ENCODE measurements at regions not wholly inside any gene's neighbourhood (a gene's known extent, or its start where the extent isn't known, plus 50 kb on each side); places are given as distances from the start of the nearest gene placed in this dataset.

DNA sequence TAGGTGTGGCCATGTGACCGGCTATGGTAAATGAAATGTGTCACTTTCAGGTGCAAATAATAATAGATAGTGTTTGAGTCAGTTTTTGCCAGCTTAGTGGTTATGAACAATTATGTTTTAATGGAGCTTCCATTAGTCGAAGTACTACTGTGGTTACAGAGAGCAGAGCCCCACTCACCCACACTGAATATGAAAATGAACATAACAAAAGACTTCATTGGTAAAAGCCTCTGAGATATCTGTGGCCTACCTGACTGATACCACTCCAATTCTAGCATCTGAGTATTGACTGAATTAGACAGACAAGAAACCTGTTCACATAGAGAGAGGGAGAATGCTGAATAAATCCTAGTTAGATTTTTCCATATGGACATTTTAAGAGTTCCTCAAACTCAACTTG, 405.6 kb downstream of the BRINP1 start:
- peaks cover 3% of the 10 kb centered on the region for H3K9me3 ChIP-seq (ENCODE audit: control insufficient read depth, insufficient read depth, low read length)
- TF ChIP-seq, protein P1, sequence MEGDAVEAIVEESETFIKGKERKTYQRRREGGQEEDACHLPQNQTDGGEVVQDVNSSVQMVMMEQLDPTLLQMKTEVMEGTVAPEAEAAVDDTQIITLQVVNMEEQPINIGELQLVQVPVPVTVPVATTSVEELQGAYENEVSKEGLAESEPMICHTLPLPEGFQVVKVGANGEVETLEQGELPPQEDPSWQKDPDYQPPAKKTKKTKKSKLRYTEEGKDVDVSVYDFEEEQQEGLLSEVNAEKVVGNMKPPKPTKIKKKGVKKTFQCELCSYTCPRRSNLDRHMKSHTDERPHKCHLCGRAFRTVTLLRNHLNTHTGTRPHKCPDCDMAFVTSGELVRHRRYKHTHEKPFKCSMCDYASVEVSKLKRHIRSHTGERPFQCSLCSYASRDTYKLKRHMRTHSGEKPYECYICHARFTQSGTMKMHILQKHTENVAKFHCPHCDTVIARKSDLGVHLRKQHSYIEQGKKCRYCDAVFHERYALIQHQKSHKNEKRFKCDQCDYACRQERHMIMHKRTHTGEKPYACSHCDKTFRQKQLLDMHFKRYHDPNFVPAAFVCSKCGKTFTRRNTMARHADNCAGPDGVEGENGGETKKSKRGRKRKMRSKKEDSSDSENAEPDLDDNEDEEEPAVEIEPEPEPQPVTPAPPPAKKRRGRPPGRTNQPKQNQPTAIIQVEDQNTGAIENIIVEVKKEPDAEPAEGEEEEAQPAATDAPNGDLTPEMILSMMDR (IDR thresholded peaks at IDR 0.05; ENCODE audit: low read depth, low read length) = no peak
- ChIA-PET CTCF (no interaction called here), POLR2A (no interaction called here)
- H3K27ac ChIP-seq (ENCODE audit: low read depth, low read length) = no peak overlapping the region
- H3K27me3 ChIP-seq (ENCODE audit: control insufficient read depth, insufficient read depth, low read length) = no peaks in the 10 kb centered on the region
- no peak for DNase-seq (ENCODE audit: low read depth, low spot score)
- H3K4me3 ChIP-seq (ENCODE audit: low read depth, low read length) = no peak overlapping the region

DNA sequence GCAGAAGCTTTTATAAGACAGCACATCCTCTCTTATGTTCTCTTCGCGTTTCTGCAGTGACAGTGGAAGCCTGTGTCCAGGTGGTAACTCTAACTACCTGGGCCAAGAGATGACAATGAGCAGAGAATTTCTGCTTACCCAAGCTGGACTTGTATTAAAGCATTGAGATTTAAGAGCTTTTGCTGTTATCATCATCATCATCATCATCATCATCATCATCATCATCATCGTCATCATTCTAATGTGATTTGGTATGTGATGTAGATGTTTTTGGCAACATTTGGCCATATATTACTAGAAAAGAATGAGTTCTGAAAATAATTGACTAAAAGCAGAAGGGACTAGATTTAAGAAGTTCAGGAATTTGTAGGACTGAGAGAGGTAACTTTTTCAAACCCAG, 401.3 kb downstream of the BRINP1 start:
- DNase-seq (ENCODE audit: low read depth, low spot score) = no peak
- CTCF ChIA-PET = interaction anchor here (0.7 kb wide), 1 partner anchor 568 kb away, joined by 4 read pairs; no protein-coding TSS in a partner anchor
- POLR2A ChIA-PET = no interaction called here
- Histone ChIP-seq H3K27ac (ENCODE audit: low read depth, low read length) (no peak overlapping the region), H3K9me3 (ENCODE audit: control insufficient read depth, insufficient read depth, low read length) (no peaks in the 10 kb centered on the region; the same call in 1 of the 2 replicates), H3K27me3 (ENCODE audit: control insufficient read depth, insufficient read depth, low read length) (no peaks in the 10 kb centered on the region), H3K4me3 (ENCODE audit: low read depth, low read length) (no peak overlapping the region)
- TF ChIP-seq, protein P1 (IDR thresholded peaks at IDR 0.05; ENCODE audit: low read depth, low read length) = no peak

DNA sequence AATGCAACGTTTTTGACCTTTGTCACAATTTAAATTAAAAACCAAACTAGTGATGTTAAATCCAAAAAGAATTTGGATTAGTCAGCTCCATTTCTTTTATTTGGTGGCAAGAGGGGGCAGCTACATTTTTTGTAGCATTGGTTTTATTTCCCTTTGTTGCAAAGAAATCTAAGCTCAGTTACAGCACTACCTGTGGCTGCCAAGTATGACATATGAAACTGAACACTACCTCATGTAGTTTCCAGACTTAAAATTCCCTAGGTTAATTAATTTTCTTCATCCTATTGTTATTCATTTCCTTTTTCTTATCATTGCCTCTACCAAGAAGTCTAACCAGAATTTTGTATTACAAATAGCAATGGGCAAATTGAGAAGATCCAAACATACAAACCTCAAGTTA, 393.5 kb downstream of the BRINP1 start:
- TF ChIP-seq, protein P1 (IDR thresholded peaks at IDR 0.05; ENCODE audit: low read depth, low read length) = no peak
- Histone ChIP-seq H3K4me3 (ENCODE audit: low read depth, low read length) (no peak overlapping the region), H3K9me3 (ENCODE audit: control insufficient read depth, insufficient read depth, low read length) (no peaks in the 10 kb centered on the region), H3K27me3 (ENCODE audit: control insufficient read depth, insufficient read depth, low read length) (no peaks in the 10 kb centered on the region), H3K27ac (ENCODE audit: low read depth, low read length) (no peak overlapping the region)
- CTCF ChIA-PET = no interaction called here
- POLR2A ChIA-PET = no interaction called here
- no peak for DNase-seq (ENCODE audit: low read depth, low spot score)

DNA sequence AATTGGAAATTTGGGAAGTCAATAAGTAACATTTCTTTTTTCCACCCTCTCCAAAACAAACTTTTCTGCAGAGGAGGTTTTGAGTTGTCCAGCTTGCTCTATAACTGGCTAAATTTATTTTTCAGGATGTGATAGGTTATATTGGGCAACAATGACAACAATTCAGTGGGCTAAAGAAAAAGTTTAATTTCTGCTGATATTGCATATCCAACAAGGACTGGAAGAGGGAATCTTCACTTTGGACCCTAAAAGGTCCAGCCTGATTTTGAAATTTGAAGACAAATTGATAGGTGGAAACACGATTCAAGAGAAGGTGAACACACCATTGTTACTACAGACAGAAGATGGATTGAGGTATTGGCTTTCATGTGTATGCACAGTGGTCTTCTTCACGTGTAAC, 393.1 kb downstream of the BRINP1 start:
- H3K4me3 ChIP-seq (ENCODE audit: low read depth, low read length) = no peak overlapping the region
- H3K27ac ChIP-seq (ENCODE audit: low read depth, low read length) = no peak overlapping the region
- no peaks in the 10 kb centered on the region for H3K9me3 ChIP-seq (ENCODE audit: control insufficient read depth, insufficient read depth, low read length)
- POLR2A ChIA-PET = no interaction called here
- CTCF ChIA-PET = no interaction called here
- TF ChIP-seq, protein P1 (IDR thresholded peaks at IDR 0.05; ENCODE audit: low read depth, low read length) = no peak
- no peak for DNase-seq (ENCODE audit: low read depth, low spot score)
- H3K27me3 ChIP-seq (ENCODE audit: control insufficient read depth, insufficient read depth, low read length) = no peaks in the 10 kb centered on the region

DNA sequence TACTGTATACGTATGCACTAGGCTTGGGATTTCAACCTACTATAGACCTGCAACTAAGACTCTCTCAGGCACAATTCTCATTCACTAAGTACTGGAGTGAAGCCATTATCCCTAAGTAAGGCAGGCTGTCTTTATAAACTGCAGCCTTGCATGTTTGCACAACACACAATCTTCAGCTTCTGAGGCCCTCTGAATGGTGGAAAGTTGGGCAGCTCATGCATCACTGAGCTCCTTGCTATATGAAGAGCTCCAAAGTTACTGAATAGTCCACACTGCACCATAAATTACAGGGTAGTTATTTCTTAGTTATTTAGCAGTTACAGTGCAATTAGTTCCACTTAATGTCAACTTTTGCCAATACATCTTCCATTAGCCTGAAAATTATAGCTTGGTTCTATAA, 384.6 kb downstream of the BRINP1 start:
- CTCF ChIA-PET = interaction anchor here (0.5 kb wide), 1 partner anchor 253 kb away, joined by 7 read pairs; no protein-coding TSS in a partner anchor
- no peak for DNase-seq (ENCODE audit: low read depth, low spot score)
- no peak overlapping the region for H3K4me3 ChIP-seq (ENCODE audit: low read depth, low read length)
- no peak overlapping the region for H3K27ac ChIP-seq (ENCODE audit: low read depth, low read length)
- H3K9me3 ChIP-seq (ENCODE audit: control insufficient read depth, insufficient read depth, low read length) = peaks cover 2% of the 10 kb centered on the region; the same call in 1 of the 2 replicates
- POLR2A ChIA-PET = no interaction called here
- no peaks in the 10 kb centered on the region for H3K27me3 ChIP-seq (ENCODE audit: control insufficient read depth, insufficient read depth, low read length)
- TF ChIP-seq, protein P1 (IDR thresholded peaks at IDR 0.05; ENCODE audit: low read depth, low read length) = no peak
